Astrocyte of the cerebellum (primary cell): ENCODE measurements at regions not wholly inside any gene's neighbourhood (a gene's known extent, or its start where the extent isn't known, plus 50 kb on each side); places are given as distances from the start of the nearest gene placed in this dataset.

Experiments used
- DNase-seq: peaks from one replicate; pipeline ENCODE4 v3.0.0-alpha.2; 2011; ENCODE audit warnings: low read depth
- H3K4me3 ChIP-seq: 2 replicates; pipeline ENCODE4 v1.5.1; 2011; ENCODE audit warnings: mild to moderate bottlenecking, low read depth, low read length, moderate library complexity
- in situ Hi-C: cut with HindIII; loops from 2 replicates; pipeline ENCODE4 v1.10.0; 2017; ENCODE audit warnings: low sequenced_read_pairs
- TF ChIP-seq, protein P1 (sequence below): IDR thresholded peaks from 2 replicates; pipeline ENCODE4 v1.5.1; 2012; ENCODE audit warnings: low read length, low read depth, moderate library complexity, mild to moderate bottlenecking; ENCODE audit errors: missing control alignments

GRCh38 chr10:47178537-47179290, 121.3 kb upstream of the GDF10 start:
- in situ Hi-C loops: no loop called here
- TF ChIP-seq, protein P1, sequence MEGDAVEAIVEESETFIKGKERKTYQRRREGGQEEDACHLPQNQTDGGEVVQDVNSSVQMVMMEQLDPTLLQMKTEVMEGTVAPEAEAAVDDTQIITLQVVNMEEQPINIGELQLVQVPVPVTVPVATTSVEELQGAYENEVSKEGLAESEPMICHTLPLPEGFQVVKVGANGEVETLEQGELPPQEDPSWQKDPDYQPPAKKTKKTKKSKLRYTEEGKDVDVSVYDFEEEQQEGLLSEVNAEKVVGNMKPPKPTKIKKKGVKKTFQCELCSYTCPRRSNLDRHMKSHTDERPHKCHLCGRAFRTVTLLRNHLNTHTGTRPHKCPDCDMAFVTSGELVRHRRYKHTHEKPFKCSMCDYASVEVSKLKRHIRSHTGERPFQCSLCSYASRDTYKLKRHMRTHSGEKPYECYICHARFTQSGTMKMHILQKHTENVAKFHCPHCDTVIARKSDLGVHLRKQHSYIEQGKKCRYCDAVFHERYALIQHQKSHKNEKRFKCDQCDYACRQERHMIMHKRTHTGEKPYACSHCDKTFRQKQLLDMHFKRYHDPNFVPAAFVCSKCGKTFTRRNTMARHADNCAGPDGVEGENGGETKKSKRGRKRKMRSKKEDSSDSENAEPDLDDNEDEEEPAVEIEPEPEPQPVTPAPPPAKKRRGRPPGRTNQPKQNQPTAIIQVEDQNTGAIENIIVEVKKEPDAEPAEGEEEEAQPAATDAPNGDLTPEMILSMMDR: no peak
- DNase-seq: no peak
- H3K4me3 ChIP-seq: no peak overlapping the region

DNA sequence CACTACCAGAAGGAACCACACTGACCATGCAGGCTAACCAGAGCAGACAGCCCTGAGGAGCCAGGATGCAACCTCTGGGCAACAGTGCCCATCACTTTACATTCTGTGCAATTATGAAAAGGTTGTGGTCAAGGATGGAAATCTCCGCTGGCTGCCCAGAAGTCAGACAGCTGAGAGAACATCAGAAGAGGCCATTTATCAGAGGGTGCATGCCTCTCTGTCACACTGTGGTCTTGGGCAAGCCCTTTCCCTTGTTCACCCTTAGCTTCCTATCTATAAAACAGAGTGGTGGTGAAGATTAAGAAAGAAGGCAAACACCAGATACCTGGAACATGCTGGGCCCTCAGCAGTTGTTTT, 120.7 kb upstream of the GDF10 start:
- TF ChIP-seq, protein P1: no peak
- H3K4me3 ChIP-seq: no peak overlapping the region
- no peak for DNase-seq
- in situ Hi-C loops: no loop called here

- H3K4me3 ChIP-seq: no peak overlapping the region
- TF ChIP-seq, protein P1: no peak
- in situ Hi-C loops: no loop called here
- DNase-seq: no peak
Measured at GRCh38 chr10:47181052-47181849, 118.7 kb upstream of the GDF10 start.

DNA sequence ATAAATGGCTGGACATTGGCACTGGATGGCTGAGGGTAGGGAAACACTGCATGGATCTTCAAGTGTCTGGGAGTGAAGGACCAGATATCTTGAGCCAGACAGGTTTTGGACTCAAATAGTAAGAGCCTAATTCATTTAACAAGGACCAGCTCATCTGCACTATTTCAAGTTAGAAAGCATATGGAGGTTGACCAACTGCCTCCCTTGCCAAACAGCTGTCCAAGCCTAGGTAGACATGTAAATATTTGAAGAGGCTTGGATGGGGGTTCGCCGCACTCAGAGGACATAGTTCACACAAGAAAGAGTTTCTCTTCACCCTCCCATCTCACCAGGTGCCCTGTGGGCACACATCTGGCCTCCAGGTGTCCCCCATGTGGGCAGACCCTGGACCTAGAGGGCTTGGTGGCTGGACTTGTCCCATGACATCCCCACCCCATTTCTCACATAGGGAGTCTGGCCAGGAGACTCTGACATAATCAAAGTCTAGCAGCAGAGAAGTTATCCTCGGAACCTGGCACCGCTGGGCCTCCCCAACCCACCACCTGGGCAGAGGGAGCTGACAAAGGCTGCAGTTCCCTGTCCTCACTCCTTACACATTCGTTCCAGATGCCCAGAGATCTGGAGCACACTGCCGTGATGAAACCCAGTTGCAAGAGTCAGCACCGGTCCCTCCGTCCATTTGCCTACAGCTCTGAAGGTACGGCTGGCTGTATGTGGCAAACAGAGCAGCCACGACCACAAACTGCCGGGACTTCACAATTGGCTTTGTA, 116.9 kb upstream of the GDF10 start:
- in situ Hi-C loops: no loop called here
- H3K4me3 ChIP-seq: no peak overlapping the region
- TF ChIP-seq, protein P1: no peak
- no peak for DNase-seq

- TF ChIP-seq, protein P1: no peak
- DNase-seq: no peak
- in situ Hi-C loops: no loop called here
- no peak overlapping the region for H3K4me3 ChIP-seq
Measured at GRCh38 chr10:47183704-47184041, 116.3 kb upstream of the GDF10 start.

DNA sequence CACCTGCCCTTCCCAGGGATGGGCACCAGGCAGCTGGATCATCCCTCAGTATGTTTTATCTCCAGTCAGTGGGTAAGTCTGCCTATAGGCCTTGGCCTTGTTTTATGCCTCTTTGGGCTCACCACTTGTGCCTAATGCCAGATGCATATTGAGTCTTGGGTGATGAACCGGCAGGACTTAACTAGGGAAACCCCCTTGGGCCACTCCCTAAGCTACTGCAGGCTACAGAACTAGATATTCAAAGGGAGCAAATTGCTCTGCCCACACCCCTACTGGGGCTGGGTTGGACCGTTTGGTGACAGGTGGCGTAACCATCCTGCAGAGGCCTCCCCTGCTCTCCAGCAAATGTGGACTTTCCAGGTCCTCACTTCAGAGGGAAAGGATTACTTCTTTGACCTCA, 115.7 kb upstream of the GDF10 start:
- TF ChIP-seq, protein P1: no peak
- DNase-seq: no peak
- H3K4me3 ChIP-seq: no peak overlapping the region
- in situ Hi-C loops: no loop called here
